ENCODE measurements at regions not wholly inside any gene's neighbourhood (a gene's known extent, or its start where the extent isn't known, plus 50 kb on each side); places are given as distances from the start of the nearest gene placed in this dataset.

DNA sequence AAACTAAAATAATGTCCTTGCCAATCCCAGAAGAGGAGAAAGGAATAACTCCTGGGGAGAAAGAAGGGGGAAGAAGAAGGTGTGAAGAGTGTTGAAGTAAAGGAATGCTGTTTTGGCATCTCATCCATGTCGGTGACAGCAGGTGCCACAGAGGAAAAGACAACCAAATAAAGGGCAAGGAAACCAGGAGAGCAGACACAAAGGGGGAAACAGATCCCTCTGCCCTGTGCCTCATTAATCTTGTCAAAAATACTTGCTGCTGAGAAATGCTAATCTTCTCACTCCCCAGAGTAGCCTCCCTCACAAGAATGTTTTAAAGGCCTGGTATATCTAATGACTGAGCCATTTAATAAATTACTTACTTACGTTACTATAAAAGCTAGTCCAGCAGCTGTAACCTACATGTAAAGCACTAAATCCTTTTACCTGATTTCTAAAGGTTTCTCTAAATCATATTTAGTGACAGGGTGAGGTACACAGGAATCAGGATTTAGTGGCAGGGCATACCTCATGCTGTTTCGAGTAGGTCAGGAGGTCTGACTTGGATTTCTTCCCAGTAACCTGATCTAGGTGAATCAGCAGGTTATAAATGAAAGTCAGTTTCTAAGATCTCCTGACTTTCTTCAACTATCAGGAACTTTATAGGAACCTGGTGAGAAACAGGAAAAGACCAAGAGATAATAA lies 377.1 kb downstream of the CENPW start:
- no peak overlapping the region for H3K4me3 ChIP-seq (replicated peaks in 1 of 2; ENCODE audit: low read depth in 1 of 2, low read length in 2 of 2)
- H3K79me2 ChIP-seq (ENCODE audit: insufficient read depth, low read length), result no peaks in the 10 kb centered on the region
- peaks cover 6 to 23% of the 10 kb centered on the region in 2 experiments for H3K4me1 ChIP-seq (ENCODE audit: control insufficient read depth in 1 of 2, insufficient read depth in 2 of 2, low read length in 2 of 2)
- peak; percentile 27 for DNase-seq (ENCODE audit: low read depth, low spot score)
- ChIA-PET RAD21 (ENCODE audit: low non-redundant PET in 1 of 2, low total read pairs in 2 of 2, uncharacterized antibody in 2 of 2, unreplicated experiment in 2 of 2) (no interaction called here), POLR2A (no interaction called here), CTCF (no interaction called here)
- H4K20me1 ChIP-seq (ENCODE audit: insufficient read depth), result no peaks in the 10 kb centered on the region
- BruUV-seq (replicated peaks), result no TSS peak
- no peak overlapping the region for H3K9ac ChIP-seq (ENCODE audit: low read length)
- no peak overlapping the region for H2AFZ ChIP-seq (ENCODE audit: low read depth, low read length, poor library complexity, severe bottlenecking)
- H3K9me3 ChIP-seq (ENCODE audit: control insufficient read depth in 1 of 2, insufficient read depth in 1 of 2, low read depth in 1 of 2, low read length in 2 of 2), result no peaks in the 10 kb centered on the region
- no peaks in the 10 kb centered on the region for H3K27me3 ChIP-seq (ENCODE audit: insufficient read depth, low read length)
- peak; percentile 76 for ATAC-seq
- TF ChIP-seq RAD21 (IDR thresholded peaks at IDR 0.05; ENCODE audit: low read depth), result 0 out of 2 replicates have a peak, but pooled peaks have one; percentile 2
- TF ChIP-seq, protein P1, sequence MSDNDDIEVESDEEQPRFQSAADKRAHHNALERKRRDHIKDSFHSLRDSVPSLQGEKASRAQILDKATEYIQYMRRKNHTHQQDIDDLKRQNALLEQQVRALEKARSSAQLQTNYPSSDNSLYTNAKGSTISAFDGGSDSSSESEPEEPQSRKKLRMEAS (IDR thresholded peaks at IDR 0.05), result peak; percentile 64; the same call in 1 of the 2 replicates
- peak; percentile 65; the same call in 1 of the 2 replicates for TF ChIP-seq CBX3 (IDR thresholded peaks at IDR 0.05; ENCODE audit: low read depth)
- peak; percentile 35; the same call in 1 of the 2 replicates for TF ChIP-seq FOSL1 (IDR thresholded peaks at IDR 0.05; ENCODE audit: low read depth)
- TF ChIP-seq JUND (IDR thresholded peaks at IDR 0.05), result peak; percentile 47
- TF ChIP-seq, protein P2, sequence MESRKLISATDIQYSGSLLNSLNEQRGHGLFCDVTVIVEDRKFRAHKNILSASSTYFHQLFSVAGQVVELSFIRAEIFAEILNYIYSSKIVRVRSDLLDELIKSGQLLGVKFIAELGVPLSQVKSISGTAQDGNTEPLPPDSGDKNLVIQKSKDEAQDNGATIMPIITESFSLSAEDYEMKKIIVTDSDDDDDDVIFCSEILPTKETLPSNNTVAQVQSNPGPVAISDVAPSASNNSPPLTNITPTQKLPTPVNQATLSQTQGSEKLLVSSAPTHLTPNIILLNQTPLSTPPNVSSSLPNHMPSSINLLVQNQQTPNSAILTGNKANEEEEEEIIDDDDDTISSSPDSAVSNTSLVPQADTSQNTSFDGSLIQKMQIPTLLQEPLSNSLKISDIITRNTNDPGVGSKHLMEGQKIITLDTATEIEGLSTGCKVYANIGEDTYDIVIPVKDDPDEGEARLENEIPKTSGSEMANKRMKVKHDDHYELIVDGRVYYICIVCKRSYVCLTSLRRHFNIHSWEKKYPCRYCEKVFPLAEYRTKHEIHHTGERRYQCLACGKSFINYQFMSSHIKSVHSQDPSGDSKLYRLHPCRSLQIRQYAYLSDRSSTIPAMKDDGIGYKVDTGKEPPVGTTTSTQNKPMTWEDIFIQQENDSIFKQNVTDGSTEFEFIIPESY (IDR thresholded peaks at IDR 0.05; ENCODE audit: extremely low read depth, insufficient replicate concordance, low read length), result no peak
- TF ChIP-seq POLR2A (IDR thresholded peaks at IDR 0.05; ENCODE audit: borderline replicate concordance, extremely low read depth, insufficient read depth, insufficient read length), result no peak
- no peaks in the 10 kb centered on the region for H3K36me3 ChIP-seq (ENCODE audit: control insufficient read depth in 1 of 2, insufficient read depth in 2 of 2, low read length in 2 of 2)
- H3K27ac ChIP-seq (ENCODE audit: low read depth, low read length), result no peak overlapping the region
- no peaks in the 10 kb centered on the region for H3K9me2 ChIP-seq (ENCODE audit: insufficient read depth)
- intact Hi-C loops (cut with micrococcal nuclease), result no loop called here
- peak overlapping the region; percentile 36 for H3K4me2 ChIP-seq (ENCODE audit: low read length)
